ENCODE measurements at regions not wholly inside any gene's neighbourhood (a gene's known extent, or its start where the extent isn't known, plus 50 kb on each side); places are given as distances from the start of the nearest gene placed in this dataset.

DNA sequence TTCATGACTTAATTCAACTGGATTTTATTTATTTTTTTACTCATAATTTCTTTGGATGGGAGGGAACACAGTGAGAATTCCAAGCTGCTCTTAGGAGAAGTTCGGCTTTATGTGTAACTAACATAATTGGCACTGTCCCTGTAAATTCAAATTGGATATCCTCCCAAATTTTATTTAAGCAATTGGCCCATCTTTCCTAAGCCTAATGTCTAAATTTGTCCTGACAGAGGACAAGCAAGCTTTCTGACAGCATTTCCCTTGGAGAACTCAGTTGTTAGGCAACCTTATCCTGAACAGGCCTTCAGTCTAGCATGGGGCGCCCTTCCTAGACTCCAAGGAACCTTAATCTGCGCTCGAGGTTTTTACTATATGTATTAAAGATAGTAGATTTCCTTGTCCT is 550.3 kb downstream of the NUF2 start:
- no peak for DNase-seq
- Histone ChIP-seq H3K23me2 (ENCODE audit: insufficient read length, low read depth, low read length, poor library complexity, severe bottlenecking) (no peaks in the 10 kb centered on the region), H2BK5ac (ENCODE audit: insufficient read length, low read length) (no peak overlapping the region), H3K14ac (ENCODE audit: insufficient read depth, low read length) (no peak overlapping the region), H2BK120ac (ENCODE audit: low read depth, low read length, poor library complexity, severe bottlenecking) (no peak overlapping the region), H2BK20ac (ENCODE audit: low read depth, low read length, poor library complexity, severe bottlenecking) (no peak overlapping the region), H2BK12ac (ENCODE audit: insufficient read length, low read depth, low read length) (no peak overlapping the region), H2AK5ac (ENCODE audit: insufficient read length, low read length) (no peak overlapping the region), H3K18ac (ENCODE audit: insufficient read length, low read depth, low read length) (no peak overlapping the region), H3K79me2 (ENCODE audit: insufficient read depth, low read length) (no peaks in the 10 kb centered on the region), H4K5ac (ENCODE audit: insufficient read length, low read depth, low read length) (no peak overlapping the region), H3K23ac (ENCODE audit: insufficient read length, low read depth, low read length) (no peak overlapping the region), H3T11ph (ENCODE audit: low read length) (no peak overlapping the region), H4K8ac (replicated peaks; ENCODE audit: insufficient read length, low read depth, low read length) (no peak overlapping the region), H4K20me1 (ENCODE audit: control insufficient read depth, insufficient read depth, insufficient read length) (no peaks in the 10 kb centered on the region), H3K27me3 (ENCODE audit: insufficient read depth, low read length) (no peaks in the 10 kb centered on the region), H3K79me1 (ENCODE audit: insufficient read depth, low read depth, low read length, poor library complexity, severe bottlenecking) (no peaks in the 10 kb centered on the region), H2AFZ (ENCODE audit: low read length) (no peak overlapping the region), H3K4me2 (ENCODE audit: insufficient read depth, insufficient read length, low read length) (no peak overlapping the region), H3K56ac (ENCODE audit: insufficient read length, low read depth, low read length) (no peak overlapping the region), H3K4ac (ENCODE audit: low read depth, low read length) (no peak overlapping the region), H3K9ac (ENCODE audit: extremely low read depth, insufficient read length, low read length) (no peak overlapping the region), H4K91ac (ENCODE audit: insufficient read length, low read depth, low read length) (no peak overlapping the region), H2BK15ac (ENCODE audit: low read depth, low read length) (no peak overlapping the region), H3K4me1 (ENCODE audit: insufficient read depth, low read length) (peaks cover 5% of the 10 kb centered on the region; the same call in 1 of the 2 replicates), H3K9me3 (ENCODE audit: control insufficient read depth, low read depth, low read length) (no peaks in the 10 kb centered on the region), H3K27ac (ENCODE audit: insufficient read length, low read depth, low read length) (no peak overlapping the region)
- WGBS (ENCODE audit: extremely low coverage, insufficient read length, low lambda C conversion rate): no CpG with 5 or more reads among the region's 4 CpGs
- TF ChIP-seq, protein P1, sequence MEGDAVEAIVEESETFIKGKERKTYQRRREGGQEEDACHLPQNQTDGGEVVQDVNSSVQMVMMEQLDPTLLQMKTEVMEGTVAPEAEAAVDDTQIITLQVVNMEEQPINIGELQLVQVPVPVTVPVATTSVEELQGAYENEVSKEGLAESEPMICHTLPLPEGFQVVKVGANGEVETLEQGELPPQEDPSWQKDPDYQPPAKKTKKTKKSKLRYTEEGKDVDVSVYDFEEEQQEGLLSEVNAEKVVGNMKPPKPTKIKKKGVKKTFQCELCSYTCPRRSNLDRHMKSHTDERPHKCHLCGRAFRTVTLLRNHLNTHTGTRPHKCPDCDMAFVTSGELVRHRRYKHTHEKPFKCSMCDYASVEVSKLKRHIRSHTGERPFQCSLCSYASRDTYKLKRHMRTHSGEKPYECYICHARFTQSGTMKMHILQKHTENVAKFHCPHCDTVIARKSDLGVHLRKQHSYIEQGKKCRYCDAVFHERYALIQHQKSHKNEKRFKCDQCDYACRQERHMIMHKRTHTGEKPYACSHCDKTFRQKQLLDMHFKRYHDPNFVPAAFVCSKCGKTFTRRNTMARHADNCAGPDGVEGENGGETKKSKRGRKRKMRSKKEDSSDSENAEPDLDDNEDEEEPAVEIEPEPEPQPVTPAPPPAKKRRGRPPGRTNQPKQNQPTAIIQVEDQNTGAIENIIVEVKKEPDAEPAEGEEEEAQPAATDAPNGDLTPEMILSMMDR (conservative IDR thresholded peaks at IDR 0.05): no peak
- Mint-ChIP-seq H3K36me3 (ENCODE audit: insufficient read depth in 1 of 3, low read depth in 3 of 3) (peaks cover 0 to 11% (median 3%) of the 10 kb centered on the region in 3 experiments; a peak in 3 of 7 replicates), H3K4me1 (peaks cover 22 to 26% of the 10 kb centered on the region in 2 experiments), H3K4me3 (no peak overlapping the region), H3K27ac (no peak overlapping the region), H3K9me3 (peaks cover 0 to 10% of the 10 kb centered on the region in 2 experiments; a peak in 2 of 5 replicates), H3K27me3 (ENCODE audit: low read depth) (no peaks in the 10 kb centered on the region; the same call in 1 of the 2 replicates)
